Astrocyte (in vitro differentiated cells and primary cell): ENCODE measurements at regions not wholly inside any gene's neighbourhood (a gene's known extent, or its start where the extent isn't known, plus 50 kb on each side); places are given as distances from the start of the nearest gene placed in this dataset.

Source experiments
- CTCF ChIP-seq: IDR thresholded peaks from 2 replicates; pipeline ENCODE4 v1.5.1; 2011; ENCODE audit warnings: low read depth, mild to moderate bottlenecking, inconsistent platforms, low read length, moderate library complexity; ENCODE audit not compliant: insufficient read depth
- EZH2 ChIP-seq: IDR thresholded peaks from 2 replicates; pipeline ENCODE4 v1.6.1; 2012; ENCODE audit warnings: mild to moderate bottlenecking, low read length, inconsistent platforms; ENCODE audit not compliant: insufficient read depth

GRCh38 chr13:74761801-74762757 lies 627.9 kb upstream of the KLF12 start:
- TF ChIP-seq CTCF (no peak), EZH2 (no peak)
